Stimulated activated naive CD8-positive, alpha-beta T cell treated with anti-CD3 and anti-CD28 coated beads, Interleukin-15, amount 100 ng/mL, for 72 hours (primary cell): ENCODE measurements at regions not wholly inside any gene's neighbourhood (a gene's known extent, or its start where the extent isn't known, plus 50 kb on each side); places are given as distances from the start of the nearest gene placed in this dataset.
A peak's percentile ranks its signal among the peaks of the same experiment; 100 is the strongest.
"Not testable (repeated sequence)": the region's sequence is repeated elsewhere in the genome, so short reads cannot be mapped to it uniquely, and the experiment has no call there.

Experiments used
- ATAC-seq: fragments of 150-1000 bp; cut with Tn5 transposase; 2 replicates; pipeline ENCODE4 v1.10.0; 2021; ENCODE audit warnings: mild to moderate bottlenecking, moderate library complexity
- DNase-seq, 2 donors: peaks; one replicate each; pipeline ENCODE4 v3.0.0; 2021 to 2022
- H3K27ac Mint-ChIP-seq, 2 donors: one replicate each; pipeline ENCODE4 v1.8.0; 2022; ENCODE audit warnings: mild to moderate bottlenecking in 2 of 2, mixed read lengths in 2 of 2, moderate library complexity in 2 of 2
- H3K27me3 Mint-ChIP-seq: one replicate; pipeline ENCODE4 v1.8.0; 2022; ENCODE audit warnings: mixed read lengths
- H3K4me1 Mint-ChIP-seq: one replicate; pipeline ENCODE4 v1.8.0; 2022; ENCODE audit warnings: mild to moderate bottlenecking, mixed read lengths
- H3K4me3 Mint-ChIP-seq, 2 donors: one replicate each; pipeline ENCODE4 v1.8.0; 2022; ENCODE audit warnings: mild to moderate bottlenecking in 2 of 2, mixed read lengths in 2 of 2, moderate library complexity in 1 of 2
- H3K9me3 Mint-ChIP-seq, 2 donors: one replicate each; pipeline ENCODE4 v1.8.0; 2022; ENCODE audit warnings: mixed read lengths in 2 of 2

GRCh38 chr6:28816909-28817807 lies 106.6 kb downstream of the TRIM27 start:
- H3K9me3 Mint-ChIP-seq = peaks cover 0 to 5% of the 10 kb centered on the region in 2 donors
- peaks cover 82% of the 10 kb centered on the region for H3K27me3 Mint-ChIP-seq
- DNase-seq = peak in 1 of 2 donors; percentile 56
- peak; percentile 85 for ATAC-seq
- H3K4me3 Mint-ChIP-seq = peak overlapping the region; percentile 32 to 34
- H3K27ac Mint-ChIP-seq = no peak overlapping the region
- peaks cover 27% of the 10 kb centered on the region for H3K4me1 Mint-ChIP-seq

GRCh38 chr6:28817808-28818145 lies 106.0 kb downstream of the TRIM27 start:
- no peak for DNase-seq
- ATAC-seq = no peak
- peaks cover 82% of the 10 kb centered on the region for H3K27me3 Mint-ChIP-seq
- H3K4me3 Mint-ChIP-seq = no peak overlapping the region
- H3K27ac Mint-ChIP-seq = no peak overlapping the region
- peaks cover 27% of the 10 kb centered on the region for H3K4me1 Mint-ChIP-seq
- H3K9me3 Mint-ChIP-seq = peaks cover 0 to 4% of the 10 kb centered on the region in 2 donors

GRCh38 chr6:28824793-28825731 lies 98.7 kb downstream of the TRIM27 start:
- no peak for DNase-seq

GRCh38 chr6:28825732-28826293 lies 98.0 kb downstream of the TRIM27 start:
- ATAC-seq = no peak
- H3K4me3 Mint-ChIP-seq = peak overlapping the region in 1 of 2 donors; percentile 72
- no peak for DNase-seq

More at GRCh38 chr6:28824793-28825731, 98.7 kb downstream of the TRIM27 start:
- peak overlapping the region in 1 of 2 donors; percentile 9 for H3K27ac Mint-ChIP-seq
- H3K4me1 Mint-ChIP-seq = peaks cover 16% of the 10 kb centered on the region
- H3K9me3 Mint-ChIP-seq = peaks cover 0 to 4% of the 10 kb centered on the region in 2 donors
- H3K27me3 Mint-ChIP-seq = peaks cover 92% of the 10 kb centered on the region
- no peak for ATAC-seq
- H3K4me3 Mint-ChIP-seq = peak overlapping the region; percentile 27 to 72

GRCh38 chr6:28831683-28832082 lies 92.1 kb downstream of the TRIM27 start:
- H3K27me3 Mint-ChIP-seq = peaks cover 78% of the 10 kb centered on the region
- not testable (repeated sequence) for H3K27ac Mint-ChIP-seq, H3K9me3 Mint-ChIP-seq, ATAC-seq, DNase-seq, H3K4me1 Mint-ChIP-seq, H3K4me3 Mint-ChIP-seq

More at GRCh38 chr6:28825732-28826293, 98.0 kb downstream of the TRIM27 start:
- H3K27me3 Mint-ChIP-seq = peaks cover 99% of the 10 kb centered on the region
- H3K4me1 Mint-ChIP-seq = peaks cover 16% of the 10 kb centered on the region
- no peak overlapping the region for H3K27ac Mint-ChIP-seq
- peaks cover 0 to 4% of the 10 kb centered on the region in 2 donors for H3K9me3 Mint-ChIP-seq

- not testable (repeated sequence) for DNase-seq, H3K4me3 Mint-ChIP-seq, H3K27ac Mint-ChIP-seq, ATAC-seq, H3K9me3 Mint-ChIP-seq
- peaks cover 46% of the 10 kb centered on the region for H3K27me3 Mint-ChIP-seq
- peaks cover 34% of the 10 kb centered on the region for H3K4me1 Mint-ChIP-seq
Observed at GRCh38 chr6:28836703-28837102, 87.1 kb downstream of the TRIM27 start.

- no peaks in the 10 kb centered on the region for H3K9me3 Mint-ChIP-seq
- H3K4me1 Mint-ChIP-seq = peaks cover 34% of the 10 kb centered on the region
- DNase-seq (peak; percentile 77 to 80), ATAC-seq (peak; percentile 77)
- peaks cover 51% of the 10 kb centered on the region for H3K27me3 Mint-ChIP-seq
- peak overlapping the region; percentile 89 to 99 for H3K27ac Mint-ChIP-seq
- peak overlapping the region; percentile 99 for H3K4me3 Mint-ChIP-seq
Observed at GRCh38 chr6:28838289-28838633, 85.5 kb downstream of the TRIM27 start.

GRCh38 chr6:28838634-28839442 lies 84.9 kb downstream of the TRIM27 start:
- H3K4me3 Mint-ChIP-seq = peak overlapping the region; percentile 99
- peaks cover 34% of the 10 kb centered on the region for H3K4me1 Mint-ChIP-seq
- peak; percentile 89 for ATAC-seq
- no peaks in the 10 kb centered on the region for H3K9me3 Mint-ChIP-seq
- peak; percentile 88 to 89 for DNase-seq
- peaks cover 49% of the 10 kb centered on the region for H3K27me3 Mint-ChIP-seq
- H3K27ac Mint-ChIP-seq = peak overlapping the region; percentile 89 to 99

- H3K27ac Mint-ChIP-seq = peak overlapping the region in 1 of 2 donors; percentile 44
- peak overlapping the region; percentile 99 for H3K4me3 Mint-ChIP-seq
- no peak for ATAC-seq
- H3K4me1 Mint-ChIP-seq = peaks cover 30% of the 10 kb centered on the region
- H3K27me3 Mint-ChIP-seq = peaks cover 41% of the 10 kb centered on the region
- no peak for DNase-seq
- H3K9me3 Mint-ChIP-seq = no peaks in the 10 kb centered on the region
Observed at GRCh38 chr6:28839443-28840120, 84.2 kb downstream of the TRIM27 start.

GRCh38 chr6:28841290-28841689 lies 82.5 kb downstream of the TRIM27 start:
- H3K4me3 Mint-ChIP-seq = no peak overlapping the region
- peaks cover 30% of the 10 kb centered on the region for H3K4me1 Mint-ChIP-seq
- ATAC-seq (no peak), DNase-seq (no peak)
- peaks cover 29% of the 10 kb centered on the region for H3K27me3 Mint-ChIP-seq
- no peaks in the 10 kb centered on the region for H3K9me3 Mint-ChIP-seq
- H3K27ac Mint-ChIP-seq = no peak overlapping the region

GRCh38 chr6:28848756-28849155 lies 75.0 kb downstream of the TRIM27 start:
- not testable (repeated sequence) for H3K27ac Mint-ChIP-seq, ATAC-seq, H3K4me1 Mint-ChIP-seq, H3K9me3 Mint-ChIP-seq
- H3K27me3 Mint-ChIP-seq = peaks cover 31% of the 10 kb centered on the region
- peak in 1 of 2 donors; percentile 53 for DNase-seq
- peak overlapping the region in 1 of 2 donors; percentile 32 for H3K4me3 Mint-ChIP-seq
